COLO668 (cell line): ENCODE measurements at regions not wholly inside any gene's neighbourhood (a gene's known extent, or its start where the extent isn't known, plus 50 kb on each side); places are given as distances from the start of the nearest gene placed in this dataset.

Experiments
- DNase-seq: peaks from one replicate; lab custom pipeline; 2025; ENCODE audit not compliant: unreplicated experiment; lab: John Stamatoyannopoulos, UW

DNA sequence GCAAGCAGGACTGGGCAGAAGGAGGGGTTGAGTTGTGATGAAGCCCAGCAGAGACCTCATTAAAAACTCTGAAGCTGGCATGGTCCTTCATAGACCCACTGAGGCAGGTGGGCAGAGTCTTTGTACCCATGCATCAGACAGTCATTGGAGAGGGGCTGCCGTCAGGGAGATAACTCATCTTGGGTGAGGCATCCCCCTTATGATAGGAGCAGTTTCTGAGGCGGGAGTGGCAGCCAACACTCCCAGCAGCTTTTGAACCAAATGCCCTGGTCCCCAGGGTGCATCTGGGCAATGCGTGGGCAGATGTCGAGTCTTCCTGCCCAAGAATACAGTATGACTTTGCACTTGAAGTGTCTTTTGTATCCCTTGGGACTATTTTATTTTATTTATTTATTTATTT lies 68.1 kb downstream of the HTR5A start:
- no peak for DNase-seq

DNA sequence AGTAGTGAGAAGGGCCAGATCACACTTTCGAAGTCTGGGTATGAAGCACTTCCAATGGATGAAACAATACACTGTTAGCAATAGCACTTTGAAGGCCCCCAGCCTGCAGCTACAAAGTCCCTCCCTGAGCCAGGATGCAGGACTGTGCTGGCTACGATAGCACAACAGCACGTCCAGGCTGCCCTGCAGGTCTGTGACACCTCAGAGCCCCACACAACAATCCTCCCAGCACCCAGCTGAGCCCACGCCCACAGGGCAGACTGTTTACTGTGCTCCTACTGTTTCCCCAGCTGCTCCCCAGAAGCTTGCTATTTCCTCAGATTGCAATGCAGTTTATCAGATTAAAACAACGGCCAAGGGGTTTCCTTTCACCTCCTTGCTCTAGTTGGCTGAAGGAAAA lies 71.4 kb downstream of the HTR5A start:
- no peak for DNase-seq

DNA sequence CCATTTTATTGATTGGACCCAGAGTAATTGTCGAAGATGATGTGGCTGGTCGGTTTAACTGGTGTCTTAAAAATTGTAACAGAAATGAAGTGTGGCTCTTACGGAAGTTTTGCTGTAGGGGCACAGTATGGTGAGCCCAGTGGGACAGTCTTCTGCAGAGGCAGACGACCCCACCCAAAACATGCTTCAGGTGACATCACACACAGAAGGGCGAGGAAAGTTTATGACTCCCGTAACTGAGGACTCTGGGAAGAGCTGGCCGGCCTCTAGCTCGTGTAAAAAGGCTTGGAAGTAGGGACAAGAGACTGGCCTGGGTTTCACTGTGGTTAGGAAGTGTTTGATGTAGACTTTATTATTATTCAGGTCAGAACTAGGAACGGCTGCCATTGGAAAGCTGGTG lies 73.3 kb downstream of the HTR5A start:
- no peak for DNase-seq

DNA sequence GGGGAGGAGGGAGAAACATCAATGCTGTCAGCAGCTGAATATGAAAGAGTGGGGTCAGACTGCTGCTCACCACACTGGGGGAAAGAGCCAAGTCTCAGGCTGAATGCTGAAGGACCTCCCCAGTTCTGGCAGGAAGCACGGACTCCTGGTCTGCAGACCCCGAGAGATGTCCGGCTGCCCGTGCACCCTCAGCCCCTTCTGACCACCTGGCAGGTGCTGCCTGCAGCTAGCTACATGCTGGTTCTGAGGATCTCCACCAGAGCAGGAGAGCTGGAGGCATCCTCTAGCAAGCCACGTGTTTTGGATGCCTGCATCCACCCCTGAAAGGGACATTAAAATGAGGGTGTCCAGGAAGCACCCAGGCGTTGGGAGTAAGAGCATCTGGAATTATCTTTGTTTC lies 74.2 kb downstream of the HTR5A start:
- DNase-seq = no peak

DNA sequence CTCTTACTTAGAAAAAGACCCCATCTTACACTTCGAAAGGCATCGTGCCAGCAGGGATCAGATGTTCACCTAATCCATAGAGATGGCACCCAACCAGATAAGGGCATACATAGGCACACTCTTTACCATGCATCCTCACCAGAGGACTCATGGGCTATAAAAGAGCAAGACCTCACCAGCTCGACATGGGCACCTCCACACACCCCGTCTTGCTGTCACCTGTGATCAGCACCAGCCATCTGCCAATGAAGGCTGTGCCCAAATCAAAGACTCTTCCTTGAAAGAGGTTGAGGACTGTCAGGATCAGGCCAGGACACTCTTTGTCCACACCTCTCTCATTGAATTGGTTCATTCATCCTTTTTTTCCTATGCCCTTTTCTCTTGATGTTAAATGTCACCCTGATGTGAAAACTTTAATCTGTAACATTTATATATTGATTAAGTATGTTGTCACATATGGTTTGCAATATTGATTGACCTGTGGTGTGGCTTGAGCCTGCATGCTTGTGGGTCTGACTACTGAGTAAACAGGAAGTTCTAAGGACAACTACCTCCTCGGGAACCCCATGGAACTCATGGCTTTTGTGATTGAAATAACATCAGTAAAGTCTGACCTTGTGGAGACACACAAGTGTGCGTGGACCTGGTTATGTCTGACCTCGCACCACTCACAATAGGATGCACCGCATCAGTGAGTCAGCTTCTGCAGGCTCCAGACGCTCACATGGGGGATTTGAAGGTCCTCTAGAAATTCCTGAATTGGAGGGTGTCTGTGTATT lies 75.5 kb downstream of the HTR5A start:
- DNase-seq = no peak

DNA sequence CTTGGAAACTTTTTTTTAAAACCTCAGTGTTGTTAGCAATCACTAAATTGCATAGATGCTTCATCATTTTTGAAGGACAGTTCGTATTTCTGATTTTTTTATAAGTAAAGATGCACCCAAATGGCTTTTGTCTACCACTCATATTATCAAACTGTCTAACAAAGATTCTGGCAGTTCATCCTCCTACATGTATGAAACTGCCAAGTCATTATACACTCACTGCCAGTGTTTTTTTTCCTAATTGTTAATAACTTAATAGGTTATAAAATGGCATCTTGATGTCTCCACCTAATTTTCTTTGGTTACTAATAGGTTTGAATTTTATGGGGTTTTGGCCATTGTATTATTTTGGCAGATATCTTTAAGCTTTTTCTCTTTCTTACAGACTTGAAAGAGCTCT lies 77.0 kb downstream of the HTR5A start:
- no peak for DNase-seq

DNA sequence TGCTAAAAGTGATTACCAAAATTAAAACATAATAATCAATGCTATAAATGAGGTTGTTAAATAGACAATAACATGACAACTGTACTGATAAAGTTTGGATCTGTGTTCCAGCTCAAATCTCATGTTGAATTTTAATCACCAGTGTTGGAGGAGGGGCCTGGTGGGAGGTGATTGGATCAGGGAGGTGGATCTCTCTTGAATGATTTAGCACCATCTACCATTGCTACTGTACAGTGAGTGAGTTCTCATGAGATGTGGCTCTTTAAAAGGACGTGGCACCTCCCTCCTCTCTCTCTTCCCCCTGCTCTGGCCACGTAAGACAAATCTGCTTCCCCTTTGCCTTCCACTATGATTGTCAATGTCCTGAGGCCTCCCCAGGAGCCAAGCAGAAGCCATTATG lies 77.5 kb downstream of the HTR5A start:
- DNase-seq = no peak

DNA sequence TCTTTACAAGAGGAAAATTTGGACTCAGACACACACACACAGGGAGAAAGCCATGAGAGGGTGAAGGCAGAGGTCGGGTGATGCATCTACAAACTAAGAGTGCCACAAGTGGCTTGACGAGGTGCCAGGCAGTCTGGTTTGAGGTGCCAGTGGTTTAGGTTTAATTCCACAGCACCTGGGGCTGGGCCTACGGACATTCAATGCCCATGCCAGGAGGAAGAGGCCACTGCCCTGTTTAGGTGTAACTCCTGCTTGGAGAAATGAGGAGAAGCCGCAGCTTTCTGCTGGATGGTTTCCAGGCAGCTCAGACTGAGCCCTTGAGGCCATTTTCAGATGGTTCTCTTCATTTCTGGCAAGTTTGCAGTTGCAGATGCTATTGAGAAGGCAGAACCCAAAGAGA lies 83.6 kb downstream of the HTR5A start:
- no peak for DNase-seq

DNA sequence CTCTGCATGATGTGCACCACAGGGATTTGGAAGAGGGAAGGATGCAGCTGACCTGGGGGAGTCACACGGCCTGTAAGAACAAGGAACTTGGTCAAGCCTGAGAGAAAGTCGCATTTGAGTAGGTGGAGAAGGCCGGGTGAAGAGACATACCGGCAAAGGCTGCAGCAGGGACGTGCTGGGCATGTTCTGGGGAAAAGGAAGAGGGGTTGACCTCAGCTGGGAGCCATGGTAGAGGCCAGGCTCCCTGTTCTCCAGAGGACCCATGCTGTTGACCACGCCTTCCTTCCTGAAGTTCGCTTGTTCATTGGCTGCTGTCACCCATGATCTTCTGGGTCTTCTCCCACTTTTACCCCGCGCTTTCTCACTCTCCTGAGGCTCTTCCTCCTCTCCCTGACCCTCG lies 84.5 kb downstream of the HTR5A start:
- no peak for DNase-seq

DNA sequence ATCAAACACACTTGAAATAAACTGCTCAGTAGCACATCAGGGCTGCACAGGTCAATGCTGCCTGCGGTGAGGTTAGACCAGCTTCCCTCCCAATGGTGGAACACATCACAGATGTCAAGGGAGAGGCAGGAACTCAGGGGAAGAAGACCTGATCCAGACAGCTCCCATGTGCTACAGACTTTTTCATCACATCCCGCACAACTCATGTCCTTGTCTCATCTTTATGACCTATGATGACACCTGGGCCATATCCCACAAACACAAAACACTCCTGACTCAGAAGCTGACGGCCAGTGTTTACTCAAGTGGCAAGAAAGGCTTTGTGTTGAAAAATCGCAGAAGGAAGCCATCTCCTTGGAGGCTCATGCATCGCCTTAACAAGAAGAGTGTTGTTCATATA lies 91.6 kb downstream of the HTR5A start:
- DNase-seq = no peak

DNA sequence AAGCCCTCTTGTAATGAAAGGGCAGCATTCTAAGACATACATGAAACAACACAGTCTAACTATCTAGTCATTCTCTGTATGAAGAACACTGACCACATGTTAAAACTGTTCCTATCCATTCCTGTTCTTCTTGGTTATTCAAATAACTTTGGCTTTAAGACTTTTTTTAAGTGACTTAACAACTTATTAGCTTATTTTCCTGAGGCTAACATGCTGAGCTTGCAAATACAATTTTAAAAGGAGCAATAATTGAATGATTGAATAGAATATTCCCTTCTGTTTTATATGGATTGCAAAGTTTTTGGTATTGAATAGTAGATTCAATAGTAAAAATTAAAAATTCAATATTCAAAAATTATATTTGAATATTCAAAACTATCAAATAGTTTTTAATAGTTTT lies 92.3 kb downstream of the HTR5A start:
- no peak for DNase-seq

DNA sequence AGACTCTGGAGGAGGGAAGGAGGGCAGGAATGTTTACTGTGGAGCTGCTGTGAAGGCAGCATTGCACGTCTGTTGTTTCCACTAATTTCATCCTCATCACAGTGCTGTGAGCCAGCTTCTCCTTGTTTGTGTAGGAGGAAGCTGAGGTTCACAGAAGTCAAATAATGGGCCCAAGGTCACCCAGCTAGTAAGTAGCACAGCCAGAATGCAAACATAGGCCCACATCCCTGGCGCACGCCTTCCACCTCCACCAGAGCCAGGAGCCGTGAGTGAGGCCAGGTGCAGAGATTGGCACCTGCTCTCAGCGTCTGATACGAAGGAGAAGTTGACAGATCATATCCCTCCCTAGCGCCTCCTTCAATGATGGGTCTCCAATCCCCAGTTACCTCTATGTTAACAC lies 93.6 kb downstream of the HTR5A start:
- no peak for DNase-seq

DNA sequence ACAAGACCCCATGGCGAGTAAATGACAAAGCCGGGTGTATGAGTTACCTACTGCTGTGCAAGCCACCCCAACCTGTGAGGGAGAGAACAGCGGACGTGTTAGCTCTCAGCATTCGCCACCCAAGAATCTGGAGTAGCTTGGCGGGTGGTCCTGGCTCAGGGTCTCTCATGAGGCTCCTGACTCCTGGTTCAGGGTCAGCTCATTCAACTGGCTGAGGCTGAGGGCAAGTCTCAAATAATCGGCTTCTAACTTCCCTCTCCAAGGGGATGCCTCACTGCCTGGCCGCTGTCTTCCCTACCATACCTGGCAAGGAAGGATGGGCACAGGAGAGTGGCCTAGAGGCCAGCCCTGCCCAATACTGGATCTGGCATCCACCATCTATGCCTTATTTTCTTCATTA lies 94.2 kb downstream of the HTR5A start:
- DNase-seq = no peak

DNA sequence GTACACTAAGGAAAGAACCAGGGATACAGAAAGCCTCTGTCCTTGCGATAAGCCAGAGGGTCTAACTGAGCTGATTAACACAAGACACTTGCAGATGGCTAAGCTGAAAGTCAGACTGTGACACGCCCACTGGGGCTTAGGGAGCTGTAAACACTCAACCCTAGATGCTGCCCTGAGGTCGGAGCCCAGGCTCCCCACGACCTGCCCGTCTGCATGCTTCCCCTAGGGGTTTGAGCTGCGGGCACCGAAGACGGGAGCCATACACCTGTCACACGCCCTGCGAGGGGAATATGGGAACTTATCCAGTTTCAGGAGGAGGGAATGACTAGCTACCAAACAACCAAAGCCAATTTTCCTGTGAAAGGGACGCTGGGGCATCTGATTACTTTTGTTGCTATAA lies 96.0 kb downstream of the HTR5A start:
- DNase-seq = no peak

DNA sequence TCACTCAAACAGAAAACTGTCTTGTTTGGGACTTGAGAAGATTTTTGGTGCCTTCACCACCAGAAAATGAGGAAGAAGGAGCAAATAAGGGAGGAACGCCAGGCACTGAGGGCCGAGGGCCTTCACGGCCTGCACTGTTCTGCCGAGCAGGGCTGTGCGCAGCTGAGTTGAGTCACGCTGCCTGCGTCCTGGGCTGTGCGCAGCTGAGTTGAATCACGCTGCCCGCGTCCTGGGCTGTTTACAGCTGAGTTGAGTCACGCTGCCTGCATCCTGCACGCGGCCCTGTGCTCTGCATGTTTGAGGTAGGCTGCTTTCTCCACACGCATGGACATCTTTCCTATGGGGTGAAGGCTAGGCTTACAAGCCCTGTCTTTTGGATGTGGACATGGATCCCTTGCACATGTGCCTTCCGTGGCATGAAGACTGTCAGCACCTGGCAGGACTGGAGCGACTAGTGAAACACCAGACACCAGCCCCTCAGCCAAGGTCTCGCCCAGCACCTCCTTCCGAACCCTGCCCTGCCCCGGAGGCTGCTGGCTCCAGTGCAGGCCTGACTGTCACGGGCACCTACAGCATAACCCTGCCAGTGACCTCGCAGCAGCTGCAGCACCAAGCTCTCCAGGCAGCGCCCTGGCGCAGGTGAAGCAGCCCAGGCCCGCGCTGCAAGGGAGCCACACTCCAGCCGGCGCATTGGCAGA lies 96.7 kb downstream of the HTR5A start:
- no peak for DNase-seq

DNA sequence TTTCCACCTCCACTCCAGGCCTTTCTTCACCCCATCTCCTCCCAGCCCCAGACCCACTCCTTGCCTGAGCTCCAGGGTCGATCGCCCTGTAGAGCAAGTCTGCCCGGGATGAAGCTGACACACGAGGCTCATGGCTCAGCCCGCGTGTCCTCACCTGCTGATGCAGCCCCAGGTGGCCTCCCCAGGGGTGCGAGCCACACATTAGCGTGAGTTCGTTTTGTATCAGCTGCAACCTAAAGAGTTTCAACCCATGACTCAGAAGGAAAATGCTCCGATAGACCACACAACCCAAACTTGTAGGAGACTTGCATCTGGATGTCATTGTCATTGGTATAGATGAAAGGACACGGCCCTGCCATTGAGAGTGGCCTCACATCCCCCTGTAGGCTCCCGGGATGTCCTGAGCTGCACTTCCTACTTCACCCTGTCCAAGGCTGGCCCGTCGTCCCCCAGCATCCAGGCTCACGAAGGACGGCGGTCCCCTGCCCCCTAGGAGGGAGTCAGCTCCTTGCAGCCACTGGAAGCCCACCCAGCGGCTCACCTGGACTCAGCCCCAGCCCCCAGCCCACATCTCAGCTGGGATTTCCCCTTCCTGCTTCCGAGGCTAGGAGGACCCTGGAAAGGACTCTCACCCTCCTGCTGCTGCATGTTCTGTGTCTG lies 97.7 kb downstream of the HTR5A start:
- DNase-seq = no peak

DNA sequence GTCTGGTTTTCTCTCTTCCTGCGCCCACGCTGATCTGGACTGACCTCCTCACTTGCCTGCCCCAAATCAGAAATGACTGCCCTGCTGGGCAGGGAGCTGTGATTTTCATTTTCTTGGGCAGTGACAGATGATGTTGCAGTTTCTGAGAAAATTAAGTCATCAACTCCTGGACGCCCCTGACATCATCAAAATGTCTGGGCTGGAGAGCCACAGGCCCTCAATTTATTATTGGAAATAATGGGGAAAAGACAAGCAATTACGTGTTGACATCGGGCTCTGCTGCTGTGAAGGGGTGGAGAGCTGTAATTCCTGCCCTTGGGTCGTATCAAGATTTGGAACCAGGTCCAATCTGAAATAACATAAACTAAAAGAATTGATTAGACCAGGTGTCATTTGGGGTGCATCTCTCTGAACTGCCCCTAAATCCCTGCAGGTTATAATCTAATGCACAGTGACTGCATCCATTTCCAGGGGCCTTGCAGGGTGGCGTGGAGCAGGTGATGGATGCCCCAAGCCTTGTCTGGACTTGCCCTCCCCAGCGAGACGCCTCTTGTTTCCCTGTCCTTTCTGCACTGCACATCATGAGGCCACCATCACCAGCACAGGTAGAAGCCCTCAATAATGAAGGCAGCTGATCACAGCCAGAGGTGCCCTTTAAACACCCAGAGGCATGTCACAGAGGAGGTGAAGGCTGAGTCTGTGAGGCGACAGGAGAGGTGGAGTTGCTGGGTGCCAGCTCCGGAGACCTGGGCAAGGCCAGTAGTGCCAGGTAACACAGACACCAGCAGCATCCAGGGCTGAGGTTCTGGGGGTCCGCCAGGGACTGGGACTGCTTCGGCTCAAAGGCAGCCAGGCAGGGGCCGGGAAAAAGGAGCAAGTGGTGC lies 98.7 kb downstream of the HTR5A start:
- no peak for DNase-seq

DNA sequence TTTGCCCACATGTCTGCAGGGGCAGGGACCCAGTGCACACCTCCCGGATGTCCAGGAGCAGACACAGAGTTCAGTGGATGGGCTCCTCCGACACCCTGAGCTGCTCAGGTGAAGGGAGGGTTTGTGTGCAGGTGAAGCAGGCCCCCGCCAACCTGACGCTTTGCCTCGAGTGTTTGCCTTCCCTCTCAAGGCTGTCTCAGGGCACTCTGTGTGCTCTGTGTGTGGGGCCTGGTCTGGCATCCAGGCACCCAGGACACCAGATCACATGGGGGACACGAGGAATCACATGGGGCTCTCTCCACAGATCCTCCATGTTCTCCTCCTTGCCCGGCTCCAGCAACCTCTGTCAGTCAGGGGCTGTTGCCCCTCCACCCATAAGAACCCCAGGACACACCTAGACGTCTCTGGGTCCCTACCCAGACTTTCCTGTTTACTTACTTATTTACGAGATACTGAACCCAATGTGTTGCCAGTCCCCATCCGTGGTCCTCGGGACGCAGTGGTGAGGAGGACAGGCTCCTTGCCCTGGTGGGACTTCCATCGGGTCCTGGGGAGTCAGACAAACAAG lies 99.5 kb downstream of the HTR5A start:
- no peak for DNase-seq

DNA sequence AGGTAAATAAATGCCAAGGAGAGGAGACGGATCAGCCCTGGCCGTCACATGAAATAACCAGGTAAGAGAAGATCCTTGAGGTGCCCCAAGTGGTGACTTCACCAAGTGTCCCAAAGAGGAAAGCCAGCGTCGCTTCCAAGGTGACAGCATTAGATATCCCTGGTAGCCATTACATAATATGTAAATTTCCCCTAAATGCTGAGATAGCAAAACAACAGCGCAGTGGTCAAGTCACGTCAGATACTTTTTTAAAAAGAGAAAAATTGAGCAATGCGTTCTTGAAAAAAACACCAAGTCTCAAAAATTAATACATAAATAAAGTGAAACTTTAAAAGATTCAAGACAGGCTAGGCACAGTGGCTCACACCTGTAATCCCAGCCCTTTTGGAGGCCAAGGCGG lies 100.2 kb downstream of the HTR5A start:
- no peak for DNase-seq

DNA sequence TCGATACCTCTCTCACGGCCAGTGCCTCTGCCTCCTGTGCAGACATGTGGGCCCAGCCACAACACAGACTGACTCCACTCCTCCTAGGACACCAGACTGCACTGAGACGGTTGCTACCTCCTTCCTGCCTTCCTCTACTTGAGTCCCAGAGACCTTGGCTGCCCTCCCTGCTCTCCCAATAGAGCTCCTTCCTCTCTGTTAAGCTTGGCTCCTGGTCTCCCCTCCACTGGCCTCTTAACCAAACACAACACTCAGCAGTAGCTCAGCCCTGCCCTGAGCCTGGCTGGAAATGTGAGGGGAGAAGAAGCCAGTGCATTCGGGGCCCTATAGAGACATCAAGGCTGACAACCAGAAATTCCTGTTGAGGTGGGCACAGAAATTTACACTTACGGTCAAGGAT lies 102.0 kb downstream of the HTR5A start:
- DNase-seq = no peak

DNA sequence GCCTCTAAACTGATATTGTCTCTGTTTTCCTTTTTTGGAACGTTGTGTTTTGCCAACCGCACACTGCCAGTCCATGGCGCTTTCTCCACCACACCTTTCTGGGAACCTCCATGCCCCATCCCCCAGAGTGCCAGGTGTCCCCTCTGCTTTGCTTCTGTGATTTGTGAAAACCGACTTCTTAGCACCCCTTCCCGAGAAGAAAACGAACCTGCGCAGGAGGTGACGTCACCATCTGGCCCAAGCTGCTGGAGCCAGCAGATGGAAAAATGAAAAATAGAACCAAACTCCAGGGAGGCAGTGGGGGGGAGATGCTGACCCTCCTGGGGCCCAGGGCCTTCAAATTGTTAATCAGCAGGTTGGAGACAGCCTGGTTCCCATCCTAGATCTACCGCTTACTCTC lies 103.8 kb downstream of the HTR5A start:
- DNase-seq = no peak
